NCI-H1417 (cell line): ENCODE measurements at regions not wholly inside any gene's neighbourhood (a gene's known extent, or its start where the extent isn't known, plus 50 kb on each side); places are given as distances from the start of the nearest gene placed in this dataset.

ENCODE experiments used
- DNase-seq, 3 experiments: peaks; one replicate each; lab custom pipeline; 2025; lab: John Stamatoyannopoulos, UW

DNA sequence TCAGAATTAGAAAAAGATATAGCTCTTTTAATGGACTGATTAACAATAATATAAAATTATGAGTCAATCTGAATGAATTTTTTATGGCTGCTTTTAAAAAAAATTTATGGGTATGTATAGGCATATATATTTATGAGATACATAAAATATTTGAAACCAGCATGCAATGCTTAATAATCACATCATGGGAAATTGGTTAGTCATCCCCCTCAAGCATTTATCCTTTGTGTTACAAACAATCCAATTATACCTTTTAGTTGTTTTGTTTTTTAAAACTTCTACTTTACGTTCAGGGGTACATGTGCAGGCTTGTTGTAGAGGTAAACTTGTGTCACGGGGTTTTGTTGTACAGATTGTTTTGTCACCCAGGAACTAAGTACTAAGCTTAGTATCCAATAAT is 63.4 kb upstream of the HMGCLL1 start:
- no peak for DNase-seq

DNA sequence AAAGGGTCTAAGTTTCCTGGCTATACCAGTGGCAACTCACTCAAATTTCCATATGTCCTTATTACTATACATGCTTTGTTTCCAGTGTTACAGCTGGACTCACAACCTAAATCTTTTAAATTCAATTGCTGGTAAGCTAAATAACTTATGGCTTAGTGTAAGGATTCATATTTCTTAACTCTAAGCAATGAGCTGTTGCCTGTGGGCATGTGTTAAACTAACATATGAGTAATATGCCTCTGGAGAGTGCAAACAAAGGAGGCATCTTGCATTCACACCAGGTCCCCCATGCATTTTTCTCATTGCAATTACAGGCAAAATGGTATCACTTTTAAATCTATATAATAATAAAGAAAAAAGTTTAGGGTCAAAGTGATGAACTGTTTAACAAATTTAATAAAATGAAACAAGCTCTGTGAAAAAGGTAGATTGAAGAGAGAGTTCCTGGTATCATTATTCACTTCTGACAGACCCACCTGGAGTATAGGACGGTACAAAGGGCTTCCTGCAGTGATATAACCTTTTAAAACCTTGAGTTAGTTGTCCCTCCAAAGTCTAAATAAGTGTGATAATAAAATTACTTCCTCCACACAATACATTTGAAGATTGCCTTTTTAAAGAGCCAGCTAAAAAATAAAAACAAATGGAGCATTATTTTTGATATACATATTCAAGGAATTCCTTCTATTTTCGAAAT is 57.6 kb upstream of the HMGCLL1 start:
- DNase-seq: peak in 2 of 3 experiments; percentile 51 to 79

DNA sequence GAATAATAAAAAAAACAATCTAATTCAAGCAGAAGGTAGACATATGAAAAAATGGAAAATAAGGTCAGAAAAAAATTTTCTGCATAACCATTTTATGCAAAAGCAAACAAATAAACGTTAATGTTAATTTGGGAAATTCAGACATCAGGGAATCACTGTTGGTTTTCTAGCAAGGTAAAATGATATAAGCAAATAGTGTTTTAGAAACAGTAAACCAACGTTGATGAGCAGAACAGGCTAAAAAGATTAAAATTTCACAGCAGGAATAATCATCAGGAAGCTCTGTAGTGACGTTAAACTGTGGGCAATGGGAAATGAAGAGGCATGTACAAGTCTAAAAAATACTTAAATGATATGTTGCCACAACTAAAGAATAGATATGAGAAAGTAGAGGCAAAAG is 54.5 kb upstream of the HMGCLL1 start:
- no peak for DNase-seq

DNA sequence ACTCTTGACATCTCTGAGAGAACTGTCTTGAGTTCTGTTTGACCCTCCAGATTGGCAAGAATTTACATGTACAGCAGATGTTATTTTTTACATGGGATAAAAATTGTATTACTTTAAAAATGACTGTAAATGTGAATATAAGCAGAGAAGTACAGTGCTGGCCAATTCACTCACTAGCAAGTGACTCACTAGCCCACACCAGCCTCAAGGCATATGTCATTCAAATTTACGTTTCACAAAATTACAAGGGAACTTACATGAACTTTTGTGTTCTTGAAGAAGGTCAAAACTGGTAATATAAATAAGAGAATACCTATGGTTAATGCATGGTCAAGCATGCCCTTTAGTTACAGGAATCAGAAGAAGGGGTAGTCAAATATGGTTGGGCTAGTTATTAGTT is 54.0 kb upstream of the HMGCLL1 start:
- DNase-seq: no peak
